ENCODE measurements at regions not wholly inside any gene's neighbourhood (a gene's known extent, or its start where the extent isn't known, plus 50 kb on each side); places are given as distances from the start of the nearest gene placed in this dataset.

DNA sequence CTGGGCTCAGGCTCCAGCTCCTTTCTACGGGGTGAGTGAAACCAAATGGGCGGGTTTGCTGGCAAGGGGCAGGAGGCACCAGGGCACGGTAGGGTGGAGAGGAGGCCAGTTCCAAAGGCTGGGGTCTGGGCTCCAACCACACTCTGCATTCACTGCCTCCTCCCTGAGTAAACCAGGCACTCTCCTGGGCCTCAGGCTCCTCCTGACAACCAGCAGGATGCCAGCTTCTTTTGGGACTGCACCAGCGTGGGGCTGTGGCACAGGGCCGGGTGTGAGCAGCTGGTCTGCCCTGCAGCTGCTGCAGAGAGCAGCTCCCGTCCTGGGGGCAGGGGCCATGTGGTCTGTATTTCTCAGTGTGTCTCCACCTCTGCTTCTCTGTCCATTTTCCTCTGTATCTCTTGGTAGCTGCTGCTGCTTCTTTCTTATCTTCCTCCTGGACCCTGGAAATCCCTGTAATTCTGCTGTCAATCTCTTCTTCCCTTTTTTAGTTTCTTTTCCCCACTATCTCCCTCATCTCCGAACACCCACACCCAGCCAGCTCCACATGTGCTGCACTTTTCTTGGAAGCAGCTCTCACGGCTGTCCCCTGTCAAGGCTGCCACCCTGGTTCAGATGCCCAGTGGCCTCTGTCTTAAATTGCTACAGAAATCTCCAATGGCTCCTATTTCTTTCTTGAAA, 54.9 kb upstream of the TBC1D21 start:
- TF ChIP-seq, protein P1, sequence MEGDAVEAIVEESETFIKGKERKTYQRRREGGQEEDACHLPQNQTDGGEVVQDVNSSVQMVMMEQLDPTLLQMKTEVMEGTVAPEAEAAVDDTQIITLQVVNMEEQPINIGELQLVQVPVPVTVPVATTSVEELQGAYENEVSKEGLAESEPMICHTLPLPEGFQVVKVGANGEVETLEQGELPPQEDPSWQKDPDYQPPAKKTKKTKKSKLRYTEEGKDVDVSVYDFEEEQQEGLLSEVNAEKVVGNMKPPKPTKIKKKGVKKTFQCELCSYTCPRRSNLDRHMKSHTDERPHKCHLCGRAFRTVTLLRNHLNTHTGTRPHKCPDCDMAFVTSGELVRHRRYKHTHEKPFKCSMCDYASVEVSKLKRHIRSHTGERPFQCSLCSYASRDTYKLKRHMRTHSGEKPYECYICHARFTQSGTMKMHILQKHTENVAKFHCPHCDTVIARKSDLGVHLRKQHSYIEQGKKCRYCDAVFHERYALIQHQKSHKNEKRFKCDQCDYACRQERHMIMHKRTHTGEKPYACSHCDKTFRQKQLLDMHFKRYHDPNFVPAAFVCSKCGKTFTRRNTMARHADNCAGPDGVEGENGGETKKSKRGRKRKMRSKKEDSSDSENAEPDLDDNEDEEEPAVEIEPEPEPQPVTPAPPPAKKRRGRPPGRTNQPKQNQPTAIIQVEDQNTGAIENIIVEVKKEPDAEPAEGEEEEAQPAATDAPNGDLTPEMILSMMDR (IDR thresholded peaks at IDR 0.05), result no peak
- TF ChIP-seq, protein P2, sequence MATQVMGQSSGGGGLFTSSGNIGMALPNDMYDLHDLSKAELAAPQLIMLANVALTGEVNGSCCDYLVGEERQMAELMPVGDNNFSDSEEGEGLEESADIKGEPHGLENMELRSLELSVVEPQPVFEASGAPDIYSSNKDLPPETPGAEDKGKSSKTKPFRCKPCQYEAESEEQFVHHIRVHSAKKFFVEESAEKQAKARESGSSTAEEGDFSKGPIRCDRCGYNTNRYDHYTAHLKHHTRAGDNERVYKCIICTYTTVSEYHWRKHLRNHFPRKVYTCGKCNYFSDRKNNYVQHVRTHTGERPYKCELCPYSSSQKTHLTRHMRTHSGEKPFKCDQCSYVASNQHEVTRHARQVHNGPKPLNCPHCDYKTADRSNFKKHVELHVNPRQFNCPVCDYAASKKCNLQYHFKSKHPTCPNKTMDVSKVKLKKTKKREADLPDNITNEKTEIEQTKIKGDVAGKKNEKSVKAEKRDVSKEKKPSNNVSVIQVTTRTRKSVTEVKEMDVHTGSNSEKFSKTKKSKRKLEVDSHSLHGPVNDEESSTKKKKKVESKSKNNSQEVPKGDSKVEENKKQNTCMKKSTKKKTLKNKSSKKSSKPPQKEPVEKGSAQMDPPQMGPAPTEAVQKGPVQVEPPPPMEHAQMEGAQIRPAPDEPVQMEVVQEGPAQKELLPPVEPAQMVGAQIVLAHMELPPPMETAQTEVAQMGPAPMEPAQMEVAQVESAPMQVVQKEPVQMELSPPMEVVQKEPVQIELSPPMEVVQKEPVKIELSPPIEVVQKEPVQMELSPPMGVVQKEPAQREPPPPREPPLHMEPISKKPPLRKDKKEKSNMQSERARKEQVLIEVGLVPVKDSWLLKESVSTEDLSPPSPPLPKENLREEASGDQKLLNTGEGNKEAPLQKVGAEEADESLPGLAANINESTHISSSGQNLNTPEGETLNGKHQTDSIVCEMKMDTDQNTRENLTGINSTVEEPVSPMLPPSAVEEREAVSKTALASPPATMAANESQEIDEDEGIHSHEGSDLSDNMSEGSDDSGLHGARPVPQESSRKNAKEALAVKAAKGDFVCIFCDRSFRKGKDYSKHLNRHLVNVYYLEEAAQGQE (IDR thresholded peaks at IDR 0.05; ENCODE audit: insufficient read depth in 1 of 2, low read depth in 2 of 2, low read length in 1 of 2), result no peak
- TF ChIP-seq POLR2AphosphoS5 (IDR thresholded peaks at IDR 0.05; ENCODE audit: low read depth, low read length), result no peak

Measured in Panc1 (cell line).